Heart left ventricle (tissue), 16 donors: ENCODE measurements at regions not wholly inside any gene's neighbourhood (a gene's known extent, or its start where the extent isn't known, plus 50 kb on each side); places are given as distances from the start of the nearest gene placed in this dataset.

ENCODE experiments used
- ATAC-seq, 4 donors: fragments of 200-7000 bp; cut with Tn5 transposase; one replicate each; pipeline ENCODE4 v1.9.1; 2020 to 2022; ENCODE audit warnings: moderate library complexity in 4 of 4, mild to moderate bottlenecking in 3 of 4, moderate number of reproducible peaks in 1 of 4
- DNase-seq, 5 donors: peaks; one replicate each; pipeline ENCODE4 v3.0.0-alpha.2; 2020
- H3K27ac ChIP-seq, 12 donors: fragments of 200-600 bp; sonication (generic) in 4 of 12; one replicate each; pipeline versions ENCODE4 v1.5.0 to v1.8.0; 2016 to 2022; ENCODE audit warnings: mild to moderate bottlenecking in 2 of 12
- H3K27me3 ChIP-seq, 9 donors: fragments of 200-600 bp; sonication (generic) in 2 of 9; one replicate each; pipeline versions ENCODE4 v1.5.1 to v1.8.0; 2016 to 2022; ENCODE audit warnings: mild to moderate bottlenecking in 3 of 9
- H3K36me3 ChIP-seq, 9 donors: fragments of 200-600 bp; sonication (generic) in 2 of 9; one replicate each; pipeline versions ENCODE4 v1.5.0 to v1.8.0; 2018 to 2022; ENCODE audit warnings: mild to moderate bottlenecking in 2 of 9
- H3K4me1 ChIP-seq, 12 donors: fragments of 200-600 bp; sonication (generic) in 4 of 12; one replicate each; pipeline versions ENCODE4 v1.5.0 to v1.8.0; 2016 to 2022; ENCODE audit warnings: mild to moderate bottlenecking in 3 of 12
- H3K4me3 ChIP-seq, 12 donors: fragments of 200-600 bp; sonication (generic) in 4 of 12; one replicate each; pipeline versions ENCODE4 v1.5.0 to v1.8.0; 2017 to 2022; ENCODE audit warnings: mild to moderate bottlenecking in 9 of 12, moderate library complexity in 4 of 12
- H3K9me3 ChIP-seq, 12 donors: fragments of 200-600 bp; sonication (generic) in 4 of 12; one replicate each; pipeline versions ENCODE4 v1.5.0 to v1.8.0; 2016 to 2022; ENCODE audit warnings: mild to moderate bottlenecking in 1 of 12
- CTCF ChIP-seq, 12 donors: fragments of 200-600 bp; sonication (generic) in 4 of 12; IDR thresholded peaks; one replicate each; pipeline versions ENCODE4 v1.5.0 to v1.8.0; 2018 to 2022; ENCODE audit warnings: antibody characterized with exemption in 12 of 12, mild to moderate bottlenecking in 5 of 12
- POLR2A ChIP-seq, 2 donors: fragments of 450-650 bp; IDR thresholded peaks; one replicate each; pipeline ENCODE4 v1.6.1; 2017; ENCODE audit warnings: antibody characterized with exemption in 2 of 2, mild to moderate bottlenecking in 2 of 2, moderate library complexity in 2 of 2
- WGBS, 4 donors: extraction: QIAGEN DNeasy Blood & Tissue Kit in 2 of 4; methylation state at CpG; one replicate each; pipeline versions ENCODE4 v1.1.5 to v1.1.7; 2013 to 2018; 5-methylcytosine and 5-hydroxymethylcytosine counted together
- intact Hi-C, 10 donors: fragments of 100-400 bp; cut with DNase I; formaldehyde crosslinking; loops; one replicate each; pipeline versions ENCODE4 v1.11.1 to v1.14.2; 2022
- donor health status: ischemic (EF 13 %, LVEDD 7.1; RV severe dilation, severe dysfunction).
- donor health status: healthy with polysubstance abuse.
- donor health status: DM: no; HTN: yes; CAD: no.
- donor health status: DM: no; HTN: no; CAD: no.
- donor health status: ischemic (EF 25% LVEDD 6.9; RV normal size, moderate dysfunction).
- donor health status: ischemic (EF 25% LVEDD 5.7; RV mildly dilated, moderate dysfunction).
- donor health status: healthy.
- donor health status: DM: yes; HTN: yes; CAD: no.
- donor health status: ischemic (EF 35%, LVEDD 5.7; RV mildly dilated, moderate dysfunction).
- donor health status: nonischemic (EF 11% LVEDD 7.7; RV severe dilation, severe dysfunction).
- donor health status: DM: yes; HTN: yes; CAD: no.
- donor health status: PGD.
- donor health status: ischemic (EF 29% LVEDD 5.4; RV normal size, mild dysfunction).
- donor health status: nonischemic (EF 23%, LVEDD 6.1; RV moderate dilation, normal function).

- ATAC-seq, result peak in 1 of 4 donors; percentile 16
- H3K27ac ChIP-seq, result no peak overlapping the region
- WGBS, 4 donors, result 81 to 87% (median 84%) methylated on average over 2 of the region's 2 CpGs
- H3K4me3 ChIP-seq, result no peak overlapping the region
- no peak for DNase-seq
- no peaks in the 10 kb centered on the region for H3K36me3 ChIP-seq
- H3K9me3 ChIP-seq, result peaks cover 0 to 18% (median 12%) of the 10 kb centered on the region in 12 donors
- no peaks in the 10 kb centered on the region for H3K27me3 ChIP-seq
- intact Hi-C loops, result no loop called here
- peaks cover 0 to 13% (median 0%) of the 10 kb centered on the region in 12 donors for H3K4me1 ChIP-seq
- TF ChIP-seq POLR2A (IDR thresholded peaks at IDR 0.05) (no peak), CTCF (IDR thresholded peaks at IDR 0.05) (no peak)
These were observed 99.9 kb upstream of the ATL2 start for GRCh38 chr2:38477006-38477405.

GRCh38 chr2:38475567-38475881, 98.5 kb upstream of the ATL2 start:
- TF ChIP-seq POLR2A (IDR thresholded peaks at IDR 0.05), result no peak
- TF ChIP-seq CTCF (IDR thresholded peaks at IDR 0.05), result no peak
- peaks cover 0 to 13% (median 0%) of the 10 kb centered on the region in 12 donors for H3K4me1 ChIP-seq
- no peaks in the 10 kb centered on the region for H3K27me3 ChIP-seq
- WGBS, 4 donors, result 94 to 96% (median 95%) methylated on average over 3 of the region's 3 CpGs
- no peak overlapping the region for H3K27ac ChIP-seq
- DNase-seq, result no peak
- H3K9me3 ChIP-seq, result peaks cover 0 to 8% (median 6%) of the 10 kb centered on the region in 12 donors
- no peak for ATAC-seq
- intact Hi-C loops, result no loop called here
- no peak overlapping the region for H3K4me3 ChIP-seq
- no peaks in the 10 kb centered on the region for H3K36me3 ChIP-seq

- H3K4me1 ChIP-seq, result peaks cover 0 to 13% (median 0%) of the 10 kb centered on the region in 12 donors
- no peaks in the 10 kb centered on the region for H3K36me3 ChIP-seq
- TF ChIP-seq CTCF (IDR thresholded peaks at IDR 0.05), result no peak
- TF ChIP-seq POLR2A (IDR thresholded peaks at IDR 0.05), result no peak
- DNase-seq (no peak), ATAC-seq (no peak)
- H3K4me3 ChIP-seq, result no peak overlapping the region
- intact Hi-C loops, result no loop called here
- H3K9me3 ChIP-seq, result peaks cover 0 to 2% (median under 1%) of the 10 kb centered on the region in 12 donors
- WGBS, 4 donors, result 85 to 91% (median 89%) methylated on average over 6 of the region's 6 CpGs
- H3K27ac ChIP-seq, result no peak overlapping the region
- no peaks in the 10 kb centered on the region for H3K27me3 ChIP-seq
These were observed 97.9 kb upstream of the ATL2 start for GRCh38 chr2:38474715-38475566.

- no peak for ATAC-seq
- 43 to 57% (median 48%) methylated on average over 3 of the region's 3 CpGs for WGBS, 4 donors
These were observed 97.0 kb upstream of the ATL2 start for GRCh38 chr2:38474021-38474456.

More at GRCh38 chr2:38474021-38474456, 97.0 kb upstream of the ATL2 start:
- no peak for DNase-seq
- Histone ChIP-seq H3K36me3 (no peaks in the 10 kb centered on the region), H3K4me1 (peaks cover 0 to 13% (median 0%) of the 10 kb centered on the region in 12 donors), H3K27ac (no peak overlapping the region), H3K27me3 (no peaks in the 10 kb centered on the region), H3K9me3 (no peaks in the 10 kb centered on the region), H3K4me3 (no peak overlapping the region)
- intact Hi-C loops, result no loop called here
- TF ChIP-seq POLR2A (IDR thresholded peaks at IDR 0.05) (no peak), CTCF (IDR thresholded peaks at IDR 0.05) (no peak)
